Loucy (cell line): ENCODE measurements at regions not wholly inside any gene's neighbourhood (a gene's known extent, or its start where the extent isn't known, plus 50 kb on each side); places are given as distances from the start of the nearest gene placed in this dataset.

Source experiments
- H2AFZ ChIP-seq: fragments of 200-600 bp; sonication (generic); 2 replicates; pipeline ENCODE4 v1.6.0; 2016; ENCODE audit warnings: antibody characterized with exemption, mild to moderate bottlenecking, low read length, moderate library complexity
- H3F3A ChIP-seq: fragments of 200-600 bp; 2 replicates; pipeline ENCODE4 v1.6.0; 2016; ENCODE audit warnings: antibody characterized with exemption, low read depth, mild to moderate bottlenecking
- H3K27me3 ChIP-seq: fragments of 200-600 bp; sonication (generic); 2 replicates; pipeline ENCODE4 v1.6.1; 2014; ENCODE audit warnings: low read length, mild to moderate bottlenecking; ENCODE audit not compliant: insufficient read depth, poor library complexity, severe bottlenecking
- H3K36me3 ChIP-seq: fragments of 200-600 bp; sonication (generic); 2 replicates; pipeline ENCODE4 v1.6.1; 2016; ENCODE audit warnings: low read length; ENCODE audit not compliant: insufficient read depth
- H3K4me1 ChIP-seq: fragments of 200-600 bp; sonication (generic); 2 replicates; pipeline ENCODE4 v1.5.1; 2014; ENCODE audit warnings: low read length, mild to moderate bottlenecking; ENCODE audit not compliant: insufficient read depth, poor library complexity, severe bottlenecking
- H3K4me2 ChIP-seq: fragments of 200-600 bp; sonication (generic); 2 replicates; pipeline ENCODE4 v1.6.0; 2014; ENCODE audit warnings: antibody characterized with exemption, low read length, low read depth, mild to moderate bottlenecking; ENCODE audit not compliant: poor library complexity, severe bottlenecking
- H3K4me3 ChIP-seq: fragments of 200-600 bp; sonication (generic); 2 replicates; pipeline ENCODE4 v1.5.1; 2014; ENCODE audit warnings: low read length, mild to moderate bottlenecking, mixed read lengths; ENCODE audit not compliant: poor library complexity, severe bottlenecking
- H3K79me2 ChIP-seq: fragments of 200-600 bp; sonication (generic); 2 replicates; pipeline ENCODE4 v1.6.1; 2014; ENCODE audit warnings: low read length; ENCODE audit not compliant: insufficient read depth
- H3K9ac ChIP-seq: fragments of 200-600 bp; sonication (generic); 2 replicates; pipeline ENCODE4 v1.6.0; 2014; ENCODE audit warnings: mild to moderate bottlenecking, low read depth, low read length, moderate library complexity; ENCODE audit not compliant: poor library complexity, severe bottlenecking
- H3K9me2 ChIP-seq: fragments of 200-600 bp; sonication (generic); replicated peaks from 2 replicates; pipeline ENCODE4 v1.6.1; 2016; ENCODE audit warnings: low read depth, low read length, mixed read lengths
- H3K9me3 ChIP-seq: fragments of 200-600 bp; sonication (generic); 2 replicates; pipeline ENCODE4 v1.6.1; 2014; ENCODE audit warnings: mild to moderate bottlenecking, antibody characterized with exemption, low read length, low read depth; ENCODE audit not compliant: insufficient read depth
- H4K20me1 ChIP-seq: fragments of 200-600 bp; sonication (generic); 2 replicates; pipeline ENCODE4 v1.6.0; 2014; ENCODE audit warnings: antibody characterized with exemption, low read length, mild to moderate bottlenecking; ENCODE audit not compliant: insufficient read depth, poor library complexity, severe bottlenecking
- CTCF ChIP-seq: fragments of 200-600 bp; sonication (generic); conservative IDR thresholded peaks from 2 replicates; pipeline ENCODE4 v1.5.1; 2014; ENCODE audit warnings: mild to moderate bottlenecking, antibody characterized with exemption, low read length
- EZH2phosphoT487 ChIP-seq: fragments of 200-600 bp; IDR thresholded peaks from 2 replicates; pipeline ENCODE4 v1.6.1; 2018; ENCODE audit warnings: antibody characterized with exemption, mild to moderate bottlenecking, moderate library complexity, borderline replicate concordance

GRCh38 chr7:88460650-88461049 lies 154.0 kb upstream of the STEAP4 start:
- Histone ChIP-seq H3K36me3 (no peaks in the 10 kb centered on the region), H3K4me2 (no peak overlapping the region), H2AFZ (no peak overlapping the region), H3K9me2 (no peaks in the 10 kb centered on the region), H3F3A (no peaks in the 10 kb centered on the region), H3K27me3 (no peaks in the 10 kb centered on the region), H3K4me3 (no peak overlapping the region), H3K9ac (no peak overlapping the region), H3K79me2 (no peaks in the 10 kb centered on the region), H3K9me3 (no peaks in the 10 kb centered on the region), H4K20me1 (no peaks in the 10 kb centered on the region), H3K4me1 (no peaks in the 10 kb centered on the region)
- TF ChIP-seq CTCF (no peak), EZH2phosphoT487 (no peak)

- H3K9me3 ChIP-seq, result no peaks in the 10 kb centered on the region
- H3F3A ChIP-seq, result no peaks in the 10 kb centered on the region
- H3K79me2 ChIP-seq, result no peaks in the 10 kb centered on the region
- H3K9ac ChIP-seq, result no peak overlapping the region
- no peaks in the 10 kb centered on the region for H3K27me3 ChIP-seq
- H3K4me3 ChIP-seq, result no peak overlapping the region
- TF ChIP-seq EZH2phosphoT487 (no peak), CTCF (no peak)
- H3K4me2 ChIP-seq, result no peak overlapping the region
- no peak overlapping the region for H2AFZ ChIP-seq
- H3K36me3 ChIP-seq, result no peaks in the 10 kb centered on the region
- H3K4me1 ChIP-seq, result no peaks in the 10 kb centered on the region
- no peaks in the 10 kb centered on the region for H3K9me2 ChIP-seq
- H4K20me1 ChIP-seq, result no peaks in the 10 kb centered on the region
Measured at GRCh38 chr7:88458946-88459345, 152.3 kb upstream of the STEAP4 start.

GRCh38 chr7:88458279-88458678 lies 151.6 kb upstream of the STEAP4 start:
- Histone ChIP-seq H3K9ac (no peak overlapping the region), H2AFZ (no peak overlapping the region), H3K4me3 (no peak overlapping the region), H4K20me1 (no peaks in the 10 kb centered on the region), H3K36me3 (no peaks in the 10 kb centered on the region), H3K9me2 (no peaks in the 10 kb centered on the region), H3F3A (no peaks in the 10 kb centered on the region), H3K4me2 (no peak overlapping the region), H3K4me1 (no peaks in the 10 kb centered on the region), H3K9me3 (no peaks in the 10 kb centered on the region), H3K27me3 (no peaks in the 10 kb centered on the region), H3K79me2 (no peaks in the 10 kb centered on the region)
- no peak for TF ChIP-seq EZH2phosphoT487
- TF ChIP-seq CTCF, result no peak
